SU-DHL-6 (cell line): ENCODE measurements at regions not wholly inside any gene's neighbourhood (a gene's known extent, or its start where the extent isn't known, plus 50 kb on each side); places are given as distances from the start of the nearest gene placed in this dataset.

Experiments
- EZH2phosphoT487 ChIP-seq: fragments of 200-600 bp; sonication (generic), shearing (Covaris generic); conservative IDR thresholded peaks from 2 replicates; pipeline ENCODE4 v1.6.1; 2018; ENCODE audit warnings: mild to moderate bottlenecking, antibody characterized with exemption, low read length, moderate library complexity, mixed read lengths
- TF ChIP-seq, protein P1 (sequence below): fragments of 200-600 bp; sonication (generic); IDR thresholded peaks from one replicate; pipeline ENCODE4 v1.5.1; 2017; ENCODE audit warnings: antibody characterized with exemption, mild to moderate bottlenecking, low read length, moderate library complexity; ENCODE audit not compliant: insufficient read depth, poor library complexity, severe bottlenecking

DNA sequence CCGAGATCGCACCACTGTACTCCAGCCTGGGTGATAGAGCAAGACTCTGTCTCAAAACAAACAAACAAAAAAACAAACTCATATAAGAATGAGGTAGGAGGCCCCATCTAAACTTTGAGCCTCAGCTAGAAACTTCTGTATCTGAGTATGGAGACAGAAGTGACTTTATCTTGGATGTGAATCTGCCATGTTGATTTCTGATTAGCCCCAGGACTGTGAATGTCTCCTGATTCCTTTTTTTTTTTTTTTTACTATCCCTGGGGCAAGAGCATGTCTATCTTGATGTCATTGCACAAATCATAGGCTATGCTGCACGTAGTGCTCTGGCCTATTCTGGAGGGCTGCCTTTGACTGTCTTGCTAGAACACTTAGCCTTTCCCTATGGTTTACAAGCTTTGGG lies 211.0 kb downstream of the PTPRU start:
- TF ChIP-seq EZH2phosphoT487: no peak
- TF ChIP-seq, protein P1, sequence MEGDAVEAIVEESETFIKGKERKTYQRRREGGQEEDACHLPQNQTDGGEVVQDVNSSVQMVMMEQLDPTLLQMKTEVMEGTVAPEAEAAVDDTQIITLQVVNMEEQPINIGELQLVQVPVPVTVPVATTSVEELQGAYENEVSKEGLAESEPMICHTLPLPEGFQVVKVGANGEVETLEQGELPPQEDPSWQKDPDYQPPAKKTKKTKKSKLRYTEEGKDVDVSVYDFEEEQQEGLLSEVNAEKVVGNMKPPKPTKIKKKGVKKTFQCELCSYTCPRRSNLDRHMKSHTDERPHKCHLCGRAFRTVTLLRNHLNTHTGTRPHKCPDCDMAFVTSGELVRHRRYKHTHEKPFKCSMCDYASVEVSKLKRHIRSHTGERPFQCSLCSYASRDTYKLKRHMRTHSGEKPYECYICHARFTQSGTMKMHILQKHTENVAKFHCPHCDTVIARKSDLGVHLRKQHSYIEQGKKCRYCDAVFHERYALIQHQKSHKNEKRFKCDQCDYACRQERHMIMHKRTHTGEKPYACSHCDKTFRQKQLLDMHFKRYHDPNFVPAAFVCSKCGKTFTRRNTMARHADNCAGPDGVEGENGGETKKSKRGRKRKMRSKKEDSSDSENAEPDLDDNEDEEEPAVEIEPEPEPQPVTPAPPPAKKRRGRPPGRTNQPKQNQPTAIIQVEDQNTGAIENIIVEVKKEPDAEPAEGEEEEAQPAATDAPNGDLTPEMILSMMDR: no peak
